HCT116 (cell line): ENCODE measurements at regions not wholly inside any gene's neighbourhood (a gene's known extent, or its start where the extent isn't known, plus 50 kb on each side); places are given as distances from the start of the nearest gene placed in this dataset.

ENCODE experiments used
- ATAC-seq: fragments of 200-7000 bp; cut with Tn5 transposase; 2 replicates; pipeline ENCODE4 v1.9.1; 2020; ENCODE audit warnings: mild to moderate bottlenecking, moderate library complexity
- BruUV-seq: library from RNA; stranded (reverse); fragments of 400-500 nt; replicated peaks from 2 replicates; lab custom pipeline; 2021; lab: Mats Ljungman, UMichigan
- CTCF ChIA-PET: fragments of 300-600 bp; sonication (Branson Sonifier 250); formaldehyde crosslinking; loops from one replicate; lab custom pipeline; 2021; ENCODE audit warnings: antibody characterized with exemption; lab: Charles Lee
- POLR2A ChIA-PET: fragments of 300-600, 350-600 bp; sonication (Branson Sonifier 250); formaldehyde crosslinking; loops from one replicate; lab custom pipeline; 2021; ENCODE audit warnings: antibody characterized with exemption; lab: Charles Lee
- RAD21 ChIA-PET, 2 experiments: fragments of 300-600 bp; sonication (Branson Sonifier 250); formaldehyde crosslinking; loops; one replicate each; lab custom pipeline; 2023; ENCODE audit warnings: low total read pairs in 2 of 2; ENCODE audit not compliant: uncharacterized antibody in 2 of 2, unreplicated experiment in 2 of 2, low non-redundant PET in 1 of 2; lab: Charles Lee
- DNase-seq: peaks from one replicate; pipeline ENCODE4 v3.0.0-alpha.2; 2010; ENCODE audit warnings: low read depth, low spot score
- H2AFZ ChIP-seq: fragments of 200-600 bp; shearing (Covaris generic), sonication (generic); 2 replicates; pipeline ENCODE4 v1.6.1; 2017; ENCODE audit warnings: low read depth, mixed run types, mixed read lengths, antibody characterized with exemption, low read length; ENCODE audit not compliant: poor library complexity, severe bottlenecking
- H3K27ac ChIP-seq: 2 replicates; pipeline ENCODE4 v1.5.1; 2012; ENCODE audit warnings: low read depth, low read length
- H3K27me3 ChIP-seq: fragments of 200-600 bp; sonication (generic); 2 replicates; pipeline ENCODE4 v1.6.1; 2016; ENCODE audit warnings: mixed run types, low read length, mixed read lengths; ENCODE audit not compliant: insufficient read depth
- H3K36me3 ChIP-seq, 2 experiments: fragments of 200-500 bp in 1 of 2; fragments of 200-600 bp in 1 of 2; sonication (Bioruptor generic) in 1 of 2; sonication (generic) in 1 of 2; 2 replicates each; pipeline versions ENCODE4 v1.5.1 to v1.6.1; 2014 to 2016; ENCODE audit warnings: low read length in 2 of 2, inconsistent platforms in 1 of 2, mixed read lengths in 1 of 2, mixed run types in 1 of 2; ENCODE audit not compliant: insufficient read depth in 2 of 2, control insufficient read depth in 1 of 2
- H3K4me1 ChIP-seq, 2 experiments: fragments of 200-600 bp in 1 of 2; sonication (generic) in 1 of 2; 2 replicates each; pipeline versions ENCODE4 v1.5.1 to v1.6.1; 2012 to 2017; ENCODE audit warnings: low read length in 2 of 2, inconsistent platforms in 1 of 2, mild to moderate bottlenecking in 1 of 2, mixed read lengths in 1 of 2, mixed run types in 1 of 2, moderate library complexity in 1 of 2; ENCODE audit not compliant: insufficient read depth in 2 of 2, control insufficient read depth in 1 of 2
- H3K4me2 ChIP-seq: fragments of 200-600 bp; sonication (generic); 2 replicates; pipeline ENCODE4 v1.6.1; 2017; ENCODE audit warnings: mixed run types, low read length, mixed read lengths
- H3K4me3 ChIP-seq, 2 experiments: fragments of 200-600 bp in 1 of 2; sonication (generic) in 1 of 2; replicated peaks in 1 of 2; 2 replicates each; pipeline ENCODE4 v1.5.1; 2011 to 2016; ENCODE audit warnings: low read length in 2 of 2, control low read depth in 1 of 2, low read depth in 1 of 2, mild to moderate bottlenecking in 1 of 2, mixed read lengths in 1 of 2, mixed run types in 1 of 2
- H3K79me2 ChIP-seq: fragments of 200-600 bp; sonication (generic); 2 replicates; pipeline ENCODE4 v1.6.1; 2017; ENCODE audit warnings: mild to moderate bottlenecking, mixed run types, low read length, moderate library complexity, mixed read lengths; ENCODE audit not compliant: insufficient read depth
- H3K9ac ChIP-seq: fragments of 200-600 bp; sonication (generic); 2 replicates; pipeline ENCODE4 v1.6.1; 2016; ENCODE audit warnings: low read length, mixed read lengths
- H3K9me2 ChIP-seq: fragments of 200-600 bp; sonication (generic), shearing (Covaris generic); 2 replicates; pipeline ENCODE4 v1.6.1; 2017; ENCODE audit warnings: mixed run types, mild to moderate bottlenecking, moderate library complexity; ENCODE audit not compliant: insufficient read depth
- H3K9me3 ChIP-seq, 2 experiments: fragments of 200-500 bp in 1 of 2; fragments of 200-600 bp in 1 of 2; sonication (Bioruptor generic) in 1 of 2; sonication (generic) in 1 of 2; 2 replicates each; pipeline ENCODE4 v1.6.1; 2014 to 2017; ENCODE audit warnings: low read length in 2 of 2, mixed read lengths in 2 of 2, inconsistent platforms in 1 of 2, low read depth in 1 of 2, mild to moderate bottlenecking in 1 of 2, mixed run types in 1 of 2, moderate library complexity in 1 of 2; ENCODE audit not compliant: control insufficient read depth in 1 of 2, insufficient read depth in 1 of 2
- H4K20me1 ChIP-seq: fragments of 200-600 bp; sonication (generic), shearing (Covaris generic); 2 replicates; pipeline ENCODE4 v1.6.1; 2017; ENCODE audit warnings: mixed run types, mild to moderate bottlenecking, moderate library complexity; ENCODE audit not compliant: insufficient read depth
- ELF1 ChIP-seq: IDR thresholded peaks from 2 replicates; pipeline ENCODE4 v1.6.1; 2012; ENCODE audit warnings: low read depth, borderline replicate concordance
- POLR2A ChIP-seq: IDR thresholded peaks from 2 replicates; pipeline ENCODE4 v1.7.0; 2011; ENCODE audit warnings: borderline replicate concordance; ENCODE audit not compliant: insufficient read depth, insufficient read length; ENCODE audit errors: extremely low read depth
- SIN3A ChIP-seq: IDR thresholded peaks from 2 replicates; pipeline ENCODE4 v1.6.1; 2012; ENCODE audit warnings: low read depth
- intact Hi-C: fragments of 100-400 bp; cut with micrococcal nuclease; formaldehyde crosslinking; loops from 2 replicates; pipeline ENCODE4 v1.10.0; 2022
- TF ChIP-seq, protein P1 (sequence below): IDR thresholded peaks from 2 replicates; pipeline ENCODE4 v1.6.1; 2012
- TF ChIP-seq, protein P2 (sequence below): IDR thresholded peaks from 2 replicates; pipeline ENCODE4 v1.6.1; 2012; ENCODE audit warnings: low read depth

DNA sequence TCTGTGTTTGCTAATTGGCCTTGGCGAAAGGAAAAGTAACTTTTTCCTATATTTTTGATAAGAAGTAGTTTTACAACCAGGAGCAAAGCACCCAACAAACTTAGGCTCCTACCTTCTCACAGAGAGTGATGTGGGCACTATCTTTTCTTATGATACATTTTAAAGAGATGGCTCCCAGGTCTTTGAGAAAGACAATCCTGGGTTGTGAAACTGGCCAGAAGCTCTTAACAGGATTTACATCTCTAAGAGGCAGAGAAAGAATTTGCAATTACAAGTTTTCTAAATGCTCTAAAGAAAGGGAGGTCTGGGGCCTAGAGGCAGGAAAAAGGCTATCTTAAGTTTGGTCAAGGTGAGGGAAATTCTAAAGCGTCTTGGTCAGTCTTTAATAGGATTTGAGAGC is 609.7 kb downstream of the VGLL3 start:
- ATAC-seq (no peak), DNase-seq (no peak)
- Histone ChIP-seq H3K4me3 (no peak overlapping the region), H4K20me1 (no peaks in the 10 kb centered on the region), H3K27ac (no peak overlapping the region), H3K9me3 (peaks cover 6 to 17% of the 10 kb centered on the region in 2 experiments; a peak in 2 of 4 replicates), H3K27me3 (no peaks in the 10 kb centered on the region), H3K79me2 (no peaks in the 10 kb centered on the region), H2AFZ (no peak overlapping the region), H3K4me2 (no peak overlapping the region), H3K4me1 (no peaks in the 10 kb centered on the region), H3K9me2 (no peaks in the 10 kb centered on the region), H3K9ac (no peak overlapping the region), H3K36me3 (no peaks in the 10 kb centered on the region)
- intact Hi-C loops: no loop called here
- no peak for TF ChIP-seq ELF1
- ChIA-PET RAD21 (no interaction called here), POLR2A (no interaction called here), CTCF (no interaction called here)
- no TSS peak for BruUV-seq

DNA sequence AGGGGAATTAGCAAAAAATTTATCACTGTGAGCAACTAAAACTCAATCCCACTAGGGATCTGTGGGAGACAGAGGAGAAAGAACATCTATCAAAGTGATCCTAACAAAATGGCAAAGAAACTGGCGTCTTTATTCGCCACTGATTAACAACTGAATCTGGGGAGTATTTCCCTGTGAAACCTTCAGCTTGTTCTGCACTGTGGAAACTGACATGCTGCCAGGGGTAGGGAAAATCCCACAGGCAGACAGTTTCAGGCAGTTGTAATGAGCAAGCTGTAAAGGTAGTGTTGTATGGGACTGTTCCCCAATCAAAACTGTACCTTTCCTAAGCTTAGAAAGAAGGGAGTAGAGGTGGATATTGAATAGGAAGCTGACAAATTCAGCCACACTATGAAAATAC is 611.7 kb downstream of the VGLL3 start:
- Histone ChIP-seq H3K36me3 (no peaks in the 10 kb centered on the region), H4K20me1 (no peaks in the 10 kb centered on the region), H3K4me3 (no peak overlapping the region), H3K79me2 (no peaks in the 10 kb centered on the region), H3K4me2 (no peak overlapping the region), H3K4me1 (no peaks in the 10 kb centered on the region), H3K27ac (no peak overlapping the region), H3K9me2 (no peaks in the 10 kb centered on the region), H3K9ac (no peak overlapping the region), H3K27me3 (no peaks in the 10 kb centered on the region), H2AFZ (no peak overlapping the region), H3K9me3 (peaks cover 4 to 17% of the 10 kb centered on the region in 2 experiments; a peak in 3 of 4 replicates)
- TF ChIP-seq, protein P1, sequence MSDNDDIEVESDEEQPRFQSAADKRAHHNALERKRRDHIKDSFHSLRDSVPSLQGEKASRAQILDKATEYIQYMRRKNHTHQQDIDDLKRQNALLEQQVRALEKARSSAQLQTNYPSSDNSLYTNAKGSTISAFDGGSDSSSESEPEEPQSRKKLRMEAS: no peak
- TF ChIP-seq, protein P2, sequence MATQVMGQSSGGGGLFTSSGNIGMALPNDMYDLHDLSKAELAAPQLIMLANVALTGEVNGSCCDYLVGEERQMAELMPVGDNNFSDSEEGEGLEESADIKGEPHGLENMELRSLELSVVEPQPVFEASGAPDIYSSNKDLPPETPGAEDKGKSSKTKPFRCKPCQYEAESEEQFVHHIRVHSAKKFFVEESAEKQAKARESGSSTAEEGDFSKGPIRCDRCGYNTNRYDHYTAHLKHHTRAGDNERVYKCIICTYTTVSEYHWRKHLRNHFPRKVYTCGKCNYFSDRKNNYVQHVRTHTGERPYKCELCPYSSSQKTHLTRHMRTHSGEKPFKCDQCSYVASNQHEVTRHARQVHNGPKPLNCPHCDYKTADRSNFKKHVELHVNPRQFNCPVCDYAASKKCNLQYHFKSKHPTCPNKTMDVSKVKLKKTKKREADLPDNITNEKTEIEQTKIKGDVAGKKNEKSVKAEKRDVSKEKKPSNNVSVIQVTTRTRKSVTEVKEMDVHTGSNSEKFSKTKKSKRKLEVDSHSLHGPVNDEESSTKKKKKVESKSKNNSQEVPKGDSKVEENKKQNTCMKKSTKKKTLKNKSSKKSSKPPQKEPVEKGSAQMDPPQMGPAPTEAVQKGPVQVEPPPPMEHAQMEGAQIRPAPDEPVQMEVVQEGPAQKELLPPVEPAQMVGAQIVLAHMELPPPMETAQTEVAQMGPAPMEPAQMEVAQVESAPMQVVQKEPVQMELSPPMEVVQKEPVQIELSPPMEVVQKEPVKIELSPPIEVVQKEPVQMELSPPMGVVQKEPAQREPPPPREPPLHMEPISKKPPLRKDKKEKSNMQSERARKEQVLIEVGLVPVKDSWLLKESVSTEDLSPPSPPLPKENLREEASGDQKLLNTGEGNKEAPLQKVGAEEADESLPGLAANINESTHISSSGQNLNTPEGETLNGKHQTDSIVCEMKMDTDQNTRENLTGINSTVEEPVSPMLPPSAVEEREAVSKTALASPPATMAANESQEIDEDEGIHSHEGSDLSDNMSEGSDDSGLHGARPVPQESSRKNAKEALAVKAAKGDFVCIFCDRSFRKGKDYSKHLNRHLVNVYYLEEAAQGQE: no peak
- TF ChIP-seq POLR2A (no peak), SIN3A (no peak)
- CTCF ChIA-PET: no interaction called here
- POLR2A ChIA-PET: no interaction called here
- BruUV-seq: no TSS peak
- ATAC-seq (no peak), DNase-seq (no peak)
- intact Hi-C loops: no loop called here
- RAD21 ChIA-PET: no interaction called here
